H1 (cell line): ENCODE measurements at regions not wholly inside any gene's neighbourhood (a gene's known extent, or its start where the extent isn't known, plus 50 kb on each side); places are given as distances from the start of the nearest gene placed in this dataset.

Experiments
- CTCF ChIA-PET: fragments of 300-600 bp; sonication (Branson Sonifier 250); formaldehyde crosslinking; loops from one replicate; lab custom pipeline; 2021; ENCODE audit not compliant: partially characterized antibody; lab: Charles Lee
- POLR2A ChIA-PET: fragments of 300-600 bp; sonication (Branson Sonifier 250); formaldehyde crosslinking; loops from one replicate; lab custom pipeline; 2021; ENCODE audit warnings: inconsistent platforms; ENCODE audit not compliant: partially characterized antibody; lab: Charles Lee
- DNase-seq, 2 experiments: peaks; one replicate each; pipeline versions ENCODE4 v3.0.0 to v3.0.0-alpha.2; 2010 to 2022; ENCODE audit warnings: low spot score in 2 of 2, low read depth in 1 of 2, mixed read lengths in 1 of 2
- FAIRE-seq: peaks from 2 replicates; lab custom pipeline; 2011; peaks lifted over from hg19 to GRCh38; lab: Jason Lieb, UNC
- H2AFZ ChIP-seq: 2 replicates; pipeline ENCODE4 v1.8.1; 2012; ENCODE audit warnings: low read length, inconsistent platforms
- H2AK5ac ChIP-seq: 2 replicates; pipeline ENCODE4 v1.6.1; 2013; ENCODE audit warnings: low read depth, low read length
- H2BK120ac ChIP-seq: replicated peaks from 2 replicates; pipeline ENCODE3; 2013; ENCODE audit warnings: low read depth, low read length, inconsistent platforms
- H2BK12ac ChIP-seq: 2 replicates; pipeline ENCODE4 v1.6.1; 2013; ENCODE audit warnings: low read depth, low read length
- H2BK15ac ChIP-seq: 2 replicates; pipeline ENCODE4 v1.6.1; 2013; ENCODE audit warnings: low read length
- H2BK20ac ChIP-seq: 2 replicates; pipeline ENCODE4 v1.6.1; 2013; ENCODE audit warnings: low read length
- H2BK5ac ChIP-seq: 2 replicates; pipeline ENCODE4 v1.6.1; 2013; ENCODE audit warnings: low read depth, low read length
- H3K14ac ChIP-seq: 2 replicates; pipeline ENCODE4 v1.6.1; 2013; ENCODE audit warnings: inconsistent platforms; ENCODE audit not compliant: insufficient read length
- H3K18ac ChIP-seq: 2 replicates; pipeline ENCODE4 v1.6.1; 2013; ENCODE audit warnings: low read length; ENCODE audit errors: extremely low read depth
- H3K23ac ChIP-seq: 2 replicates; pipeline ENCODE4 v1.6.1; 2013; ENCODE audit warnings: inconsistent platforms; ENCODE audit not compliant: insufficient read length
- H3K23me2 ChIP-seq: 2 replicates; pipeline ENCODE4 v1.6.1; 2013; ENCODE audit warnings: low read depth, low read length
- H3K27ac ChIP-seq: 2 replicates; pipeline ENCODE4 v1.6.1; 2011; ENCODE audit warnings: low read depth, low read length, inconsistent platforms
- H3K27me3 ChIP-seq, 4 experiments: replicated peaks in 1 of 4; 1 replicate in 1 of 4; 2 replicates in 3 of 4; pipeline versions ENCODE4 v1.6.1 to v1.8.1; 2011 to 2013; ENCODE audit warnings: low read length in 3 of 4, mild to moderate bottlenecking in 3 of 4, inconsistent platforms in 2 of 4, mixed read lengths in 2 of 4, moderate library complexity in 1 of 4; ENCODE audit not compliant: control insufficient read depth in 3 of 4, insufficient read depth in 3 of 4; ENCODE audit errors: extremely low read depth in 1 of 4
- H3K36me3 ChIP-seq, 4 experiments: 2 replicates each; pipeline versions ENCODE4 v1.6.1 to v1.8.1; 2011 to 2013; ENCODE audit warnings: mild to moderate bottlenecking in 4 of 4, low read length in 3 of 4, moderate library complexity in 2 of 4, control low read depth in 1 of 4, inconsistent platforms in 1 of 4; ENCODE audit not compliant: insufficient read depth in 4 of 4, control insufficient read depth in 2 of 4
- H3K4ac ChIP-seq: replicated peaks from 2 replicates; pipeline ENCODE3; 2013; ENCODE audit warnings: low read length, low read depth, mixed read lengths, inconsistent platforms; ENCODE audit not compliant: insufficient read length
- H3K4me1 ChIP-seq, 4 experiments: replicated peaks in 1 of 4; 1 replicate in 1 of 4; 2 replicates in 3 of 4; pipeline versions ENCODE4 v1.6.1 to v1.8.1; 2011 to 2013; ENCODE audit warnings: low read length in 3 of 4, inconsistent platforms in 2 of 4, mixed read lengths in 1 of 4; ENCODE audit not compliant: insufficient read depth in 4 of 4, control insufficient read depth in 3 of 4
- H3K4me2 ChIP-seq, 2 experiments: 2 replicates each; pipeline versions ENCODE4 v1.6.1 to v1.8.1; 2011 to 2013; ENCODE audit warnings: low read depth in 2 of 2, low read length in 2 of 2, control low read depth in 1 of 2, inconsistent platforms in 1 of 2, mild to moderate bottlenecking in 1 of 2; ENCODE audit not compliant: insufficient read depth in 1 of 2
- H3K4me3 ChIP-seq, 4 experiments: fragments of 200-600, 300-600 bp in 1 of 4; sonication (generic), shearing (Covaris generic), sonication (Bioruptor Twin) in 1 of 4; 2 replicates each; pipeline versions ENCODE4 v1.5.1 to v1.8.1; 2011 to 2016; ENCODE audit warnings: low read length in 4 of 4, low read depth in 3 of 4, control low read depth in 2 of 4, inconsistent platforms in 2 of 4, mild to moderate bottlenecking in 2 of 4, mixed read lengths in 1 of 4, moderate library complexity in 1 of 4; ENCODE audit not compliant: insufficient read depth in 2 of 4; ENCODE audit errors: extremely low read depth in 1 of 4
- H3K56ac ChIP-seq: replicated peaks from 2 replicates; pipeline ENCODE3; 2013; ENCODE audit warnings: low read depth, mild to moderate bottlenecking, mixed read lengths, low read length, inconsistent platforms; ENCODE audit not compliant: insufficient read length
- H3K79me1 ChIP-seq: 2 replicates; pipeline ENCODE4 v1.6.1; 2013; ENCODE audit warnings: low read depth, low read length, control low read depth
- H3K79me2 ChIP-seq, 2 experiments: 2 replicates each; pipeline versions ENCODE4 v1.6.1 to v1.8.1; 2012 to 2013; ENCODE audit warnings: low read length in 2 of 2, mild to moderate bottlenecking in 2 of 2, inconsistent platforms in 1 of 2; ENCODE audit not compliant: insufficient read depth in 2 of 2, control insufficient read depth in 1 of 2
- H3K9ac ChIP-seq, 4 experiments: replicated peaks in 1 of 4; 1 replicate in 1 of 4; 2 replicates in 3 of 4; pipeline versions ENCODE4 v1.6.1 to v1.8.1; 2011 to 2013; ENCODE audit warnings: low read depth in 3 of 4, low read length in 3 of 4, control low read depth in 2 of 4, mild to moderate bottlenecking in 2 of 4, moderate library complexity in 2 of 4, inconsistent platforms in 1 of 4; ENCODE audit errors: extremely low read depth in 1 of 4
- H3K9me3 ChIP-seq, 2 experiments: 2 replicates each; pipeline versions ENCODE4 v1.6.1 to v1.8.1; 2012 to 2013; ENCODE audit warnings: mild to moderate bottlenecking in 2 of 2, moderate library complexity in 2 of 2, control low read depth in 1 of 2, inconsistent platforms in 1 of 2, low read depth in 1 of 2, low read length in 1 of 2, mixed read lengths in 1 of 2; ENCODE audit not compliant: insufficient read depth in 2 of 2
- H4K20me1 ChIP-seq, 2 experiments: replicated peaks in 1 of 2; 2 replicates each; pipeline versions ENCODE3 to v1.8.1; 2011 to 2013; ENCODE audit warnings: inconsistent platforms in 2 of 2, low read length in 2 of 2, mild to moderate bottlenecking in 1 of 2; ENCODE audit not compliant: insufficient read depth in 2 of 2, control insufficient read depth in 1 of 2
- H4K5ac ChIP-seq: 2 replicates; pipeline ENCODE4 v1.6.1; 2013; ENCODE audit warnings: low read length, low read depth, mixed read lengths, inconsistent platforms; ENCODE audit not compliant: insufficient read length
- H4K8ac ChIP-seq: 2 replicates; pipeline ENCODE4 v1.8.0; 2013; ENCODE audit warnings: mild to moderate bottlenecking, moderate library complexity, low read length, inconsistent platforms; ENCODE audit not compliant: insufficient read depth; ENCODE audit errors: extremely low read depth
- H4K91ac ChIP-seq: replicated peaks from 2 replicates; pipeline ENCODE3; 2013; ENCODE audit warnings: low read length, mixed read lengths, inconsistent platforms; ENCODE audit not compliant: insufficient read length
- CBX8 ChIP-seq: fragments of 300-800, 300-1000 bp; sonication (generic); IDR thresholded peaks from 2 replicates; pipeline ENCODE4 v1.7.1; 2016; ENCODE audit warnings: low read depth, low read length, borderline replicate concordance
- EZH2 ChIP-seq: fragments of 200-600 bp; sonication (generic); IDR thresholded peaks from 2 replicates; pipeline ENCODE4 v1.7.1; 2012; ENCODE audit warnings: low read depth, mild to moderate bottlenecking, moderate library complexity, low read length, inconsistent platforms; ENCODE audit not compliant: severe bottlenecking
- FOSL1 ChIP-seq: IDR thresholded peaks from 2 replicates; pipeline ENCODE4 v1.6.1; 2011; ENCODE audit warnings: mild to moderate bottlenecking, low read depth, low read length, moderate library complexity; ENCODE audit not compliant: insufficient read depth
- KDM1A ChIP-seq: fragments of 200-600, 300-600 bp; sonication (generic); IDR thresholded peaks from 2 replicates; pipeline ENCODE4 v1.7.1; 2016; ENCODE audit warnings: mild to moderate bottlenecking, low read length, borderline replicate concordance
- SRF ChIP-seq: IDR thresholded peaks from 2 replicates; pipeline ENCODE4 v1.6.1; 2011; ENCODE audit warnings: mild to moderate bottlenecking, low read depth, low read length, moderate library complexity
- WGBS, 2 experiments: shearing (Covaris generic) in 1 of 2; methylation state at CpG; one replicate each; pipeline versions ENCODE4 v1.1.6 to v1.1.7; 2013 to 2015; ENCODE audit warnings: low lambda C conversion rate in 2 of 2, mixed read lengths in 2 of 2, inconsistent platforms in 1 of 2, low coverage in 1 of 2, missing lambda C conversion rate in 1 of 2; ENCODE audit not compliant: insufficient replicate concordance in 2 of 2, insufficient coverage in 1 of 2, insufficient read length in 1 of 2; ENCODE audit errors: extremely low coverage in 1 of 2, missing lambda C conversion rate in 1 of 2; 5-methylcytosine and 5-hydroxymethylcytosine counted together

DNA sequence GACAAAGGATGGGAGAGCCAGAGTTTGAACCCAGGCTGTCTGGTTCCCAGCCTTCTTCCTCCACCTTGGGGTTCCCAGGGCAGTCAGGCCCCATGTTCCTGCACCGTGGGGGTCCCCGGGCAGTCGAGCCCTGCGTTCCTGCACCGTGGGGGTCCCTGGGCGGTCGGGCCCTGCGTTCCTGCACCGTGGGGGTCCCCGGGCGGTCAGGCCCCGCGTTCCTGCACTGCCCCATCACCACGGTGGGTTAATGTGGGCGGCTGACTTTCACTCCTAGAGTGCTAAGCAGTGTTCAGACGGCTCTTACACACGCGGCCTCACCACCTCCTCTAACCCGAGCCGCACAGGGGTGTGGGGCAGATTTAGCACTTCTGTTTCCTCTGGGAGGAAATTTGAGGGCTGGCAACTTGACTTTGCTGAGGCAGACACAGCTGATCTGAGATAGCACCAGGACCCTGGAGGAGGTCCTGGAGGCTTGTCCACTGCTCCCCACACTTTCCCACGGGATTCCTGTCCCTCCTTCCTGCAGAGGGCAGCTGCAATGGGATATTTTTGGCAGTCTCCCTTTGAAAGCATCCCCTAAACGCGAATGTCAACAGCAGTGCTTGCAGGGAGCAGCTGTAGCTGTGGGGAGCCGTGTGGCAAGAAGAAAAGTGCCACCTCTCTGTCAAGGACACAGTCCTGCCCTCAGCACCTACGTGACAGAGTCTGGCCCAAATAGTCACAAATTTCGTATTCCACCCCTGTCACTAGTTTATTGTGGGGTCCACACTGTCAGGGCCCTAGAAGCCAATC lies 239.4 kb downstream of the TEX29 start:
- Histone ChIP-seq H3K27ac (no peak overlapping the region), H3K4me2 (no peak overlapping the region), H3K79me1 (no peaks in the 10 kb centered on the region), H3K27me3 (0 out of 7 replicates have a peak, but pooled peaks cover 0 to 2% (median 0%) of the 10 kb centered on the region in 4 experiments), H3K4me3 (no peak overlapping the region), H3K4me1 (peaks cover 2 to 8% (median 5%) of the 10 kb centered on the region in 4 experiments; a peak in 6 of 7 replicates), H3K14ac (no peak overlapping the region), H3K56ac (no peak overlapping the region), H4K8ac (0 out of 2 replicates have a peak overlapping the region, but pooled peaks have one; percentile 11), H3K36me3 (no peaks in the 10 kb centered on the region), H2BK20ac (peak overlapping the region; percentile 18; the same call in 1 of the 2 replicates), H3K23ac (no peak overlapping the region), H2BK12ac (no peak overlapping the region), H3K9me3 (no peaks in the 10 kb centered on the region), H3K18ac (no peak overlapping the region; the same call in 1 of the 2 replicates), H3K4ac (no peak overlapping the region), H3K9ac (no peak overlapping the region), H3K23me2 (no peaks in the 10 kb centered on the region), H4K20me1 (no peaks in the 10 kb centered on the region), H2BK120ac (no peak overlapping the region), H2AK5ac (no peak overlapping the region), H4K5ac (no peak overlapping the region), H2BK5ac (no peak overlapping the region), H3K79me2 (no peaks in the 10 kb centered on the region), H4K91ac (no peak overlapping the region), H2AFZ (no peak overlapping the region), H2BK15ac (peak overlapping the region; percentile 88; the same call in 1 of the 2 replicates)
- no peak for FAIRE-seq
- DNase-seq = no peak
- ChIA-PET CTCF (interaction anchor here (1.6 kb wide), 1 partner anchor 43 kb away, joined by 3 read pairs; no protein-coding TSS in a partner anchor), POLR2A (no interaction called here)
- TF ChIP-seq SRF = no peak
- TF ChIP-seq EZH2 = no peak
- no peak for TF ChIP-seq CBX8
- TF ChIP-seq FOSL1 = no peak
- TF ChIP-seq KDM1A = peak; percentile 78; the same call in 1 of the 2 replicates
- WGBS, 2 experiments = 81% methylated on average over 24 of the region's 26 CpGs; no CpG with 5 or more reads in 1 of the 2 experiments
